ENCODE measurements at regions not wholly inside any gene's neighbourhood (a gene's known extent, or its start where the extent isn't known, plus 50 kb on each side); places are given as distances from the start of the nearest gene placed in this dataset.

GRCh38 chr5:162230348-162230747 lies 162.8 kb downstream of the GABRG2 start:
- CTCF ChIA-PET, result no interaction called here
- no peak overlapping the region for H2BK120ac ChIP-seq (ENCODE audit: low read depth, low read length)

More at GRCh38 chr5:162230348-162230747, 162.8 kb downstream of the GABRG2 start:
- Histone ChIP-seq H3K4me1 (ENCODE audit: control insufficient read depth, insufficient read depth, low read length) (no peaks in the 10 kb centered on the region), H2AK9ac (replicated peaks; ENCODE audit: low read depth, low read length, poor library complexity) (no peak overlapping the region), H3K4me2 (ENCODE audit: low read depth, low read length) (no peak overlapping the region), H3K4ac (ENCODE audit: low read depth, low read length) (no peak overlapping the region), H4K91ac (ENCODE audit: insufficient read depth, low read depth, low read length) (no peak overlapping the region), H4K20me1 (ENCODE audit: insufficient read depth, low read length) (no peaks in the 10 kb centered on the region), H3K4me3 (ENCODE audit: insufficient read depth, low read depth, low read length) (no peak overlapping the region), H2BK5ac (ENCODE audit: low read depth, low read length, poor library complexity, severe bottlenecking) (no peak overlapping the region), H3K9me3 (ENCODE audit: control insufficient read depth, insufficient read depth, low read length) (no peaks in the 10 kb centered on the region; the same call in none of the 2 replicates), H3K27ac (ENCODE audit: insufficient read depth, low read length) (no peak overlapping the region), H3K14ac (replicated peaks; ENCODE audit: low read depth, low read length) (no peak overlapping the region), H3K79me1 (ENCODE audit: low read depth in 1 of 2, low read length in 2 of 2) (no peaks in the 10 kb centered on the region), H4K5ac (ENCODE audit: low read depth, low read length) (no peak overlapping the region), H3K36me3 (ENCODE audit: control insufficient read depth, insufficient read depth, low read length) (no peaks in the 10 kb centered on the region), H2BK20ac (ENCODE audit: low read depth, low read length) (no peak overlapping the region), H3K23ac (ENCODE audit: low read depth, low read length) (no peak overlapping the region), H2AK5ac (ENCODE audit: low read depth, low read length) (no peak overlapping the region), H2BK15ac (ENCODE audit: low read depth, low read length) (no peak overlapping the region), H4K8ac (ENCODE audit: low read depth in 2 of 2, low read length in 2 of 2) (no peak overlapping the region), H3K27me3 (ENCODE audit: control insufficient read depth, insufficient read depth, low read length) (no peaks in the 10 kb centered on the region), H3K9ac (ENCODE audit: low read depth, low read length) (no peak overlapping the region), H3K56ac (ENCODE audit: extremely low read depth, insufficient read depth, low read length) (no peak overlapping the region), H3K9me1 (ENCODE audit: insufficient read depth, low read length) (no peaks in the 10 kb centered on the region), H2AFZ (replicated peaks; ENCODE audit: low read length, poor library complexity) (no peak overlapping the region), H3K18ac (ENCODE audit: low read depth, low read length) (no peak overlapping the region)
- POLR2A ChIA-PET (ENCODE audit: unreplicated experiment), result no interaction called here
- intact Hi-C loops (cut with micrococcal nuclease), result no loop called here
- DNase-seq, result no peak
- WGBS, 2 experiments (ENCODE audit: extremely low coverage in 2 of 2, insufficient read length in 1 of 2), result no CpG with 5 or more reads among the region's 3 CpGs
- TF ChIP-seq SMC3 (IDR thresholded peaks at IDR 0.05; ENCODE audit: low read depth, low read length), result no peak
- no peak for TF ChIP-seq NFE2L2 (IDR thresholded peaks at IDR 0.05; ENCODE audit: low read depth, low read length)
- no peak for TF ChIP-seq MXI1 (IDR thresholded peaks at IDR 0.05; ENCODE audit: borderline replicate concordance, low read depth, low read length)
- no peak for TF ChIP-seq MAFK (IDR thresholded peaks at IDR 0.05; ENCODE audit: low read depth, low read length)
- TF ChIP-seq RFX5 (IDR thresholded peaks at IDR 0.05; ENCODE audit: low read depth, low read length), result no peak
- no peak for TF ChIP-seq POLR2A (IDR thresholded peaks at IDR 0.05; ENCODE audit: low read depth, low read length)
- TF ChIP-seq RCOR1 (IDR thresholded peaks at IDR 0.05; ENCODE audit: insufficient replicate concordance, low read length), result no peak
- TF ChIP-seq FOS (IDR thresholded peaks at IDR 0.05; ENCODE audit: low read depth, low read length), result no peak
- no peak for TF ChIP-seq ELK1 (IDR thresholded peaks at IDR 0.05; ENCODE audit: borderline replicate concordance, low read depth, low read length)
- TF ChIP-seq CEBPB (IDR thresholded peaks at IDR 0.05; ENCODE audit: low read depth, low read length), result no peak
- TF ChIP-seq USF2 (IDR thresholded peaks at IDR 0.05; ENCODE audit: low read depth, low read length), result no peak
- dilution Hi-C loops (cut with HindIII; ENCODE audit: low sequenced_read_pairs, unreplicated experiment), result no loop called here
- BruUV-seq (replicated peaks), result no TSS peak
- no peak for ATAC-seq (ENCODE audit: low read depth)
- in situ Hi-C loops (cut with MboI; ENCODE audit: low sequenced_read_pairs), result no loop called here

Data from IMR-90 (cell line).